ENCODE measurements at regions not wholly inside any gene's neighbourhood (a gene's known extent, or its start where the extent isn't known, plus 50 kb on each side); places are given as distances from the start of the nearest gene placed in this dataset.

- Histone ChIP-seq H4K20me1 (ENCODE audit: insufficient read depth, low read length) (no peaks in the 10 kb centered on the region), H3K9ac (ENCODE audit: insufficient read depth, low read depth, low read length) (no peak overlapping the region), H3K27me3 (ENCODE audit: control insufficient read depth in 1 of 2, insufficient read depth in 2 of 2, low read length in 2 of 2) (peaks cover 1 to 33% of the 10 kb centered on the region in 2 experiments; a peak in 3 of 5 replicates), H3K4me1 (ENCODE audit: insufficient read depth, low read length) (no peaks in the 10 kb centered on the region), H3K27ac (ENCODE audit: extremely low read length, insufficient read depth, low read length) (no peak overlapping the region), H3K4me2 (ENCODE audit: low read depth, low read length) (no peak overlapping the region), H3K9me3 (ENCODE audit: low read length) (peaks cover 8% of the 10 kb centered on the region; the same call in 1 of the 2 replicates), H3K4me3 (replicated peaks in 1 of 3; ENCODE audit: insufficient read depth in 1 of 3, low read depth in 2 of 3, low read length in 3 of 3) (no peak overlapping the region), H3K79me2 (ENCODE audit: insufficient read depth, low read length) (no peaks in the 10 kb centered on the region), H2AFZ (ENCODE audit: low read length) (no peak overlapping the region), H3K36me3 (replicated peaks in 1 of 2; ENCODE audit: control insufficient read depth in 1 of 2, insufficient read depth in 2 of 2, low read length in 2 of 2) (no peaks in the 10 kb centered on the region)
- ChIA-PET POLR2A (no interaction called here), CTCF (ENCODE audit: low intra/inter-chr PET ratio, low total read pairs) (no interaction called here)
- no peak for TF ChIP-seq PHF20 (CRISPR knock-in tag; IDR thresholded peaks at IDR 0.05)
- no peak for TF ChIP-seq ARID5B (CRISPR knock-in tag; IDR thresholded peaks at IDR 0.05)
- TF ChIP-seq XBP1 (CRISPR knock-in tag; IDR thresholded peaks at IDR 0.05), result no peak
- TF ChIP-seq HNRNPL (IDR thresholded peaks at IDR 0.05; ENCODE audit: low read depth, low read length), result no peak
- TF ChIP-seq CEBPZ (IDR thresholded peaks at IDR 0.05; ENCODE audit: low read length), result no peak
- TF ChIP-seq ZNF432 (CRISPR knock-in tag; IDR thresholded peaks at IDR 0.05; ENCODE audit: borderline replicate concordance), result no peak
- TF ChIP-seq THRA (CRISPR knock-in tag; IDR thresholded peaks at IDR 0.05; ENCODE audit: borderline replicate concordance), result no peak
- FAIRE-seq (no peak), DNase-seq (ENCODE audit: low spot score) (no peak), ATAC-seq (no peak)
- WGBS (ENCODE audit: low lambda C conversion rate), result 23% methylated on average over 10 of the region's 15 CpGs
- BruUV-seq (replicated peaks), result no TSS peak
- in situ Hi-C loops (cut with HindIII; ENCODE audit: extremely low pct_ligation_motif_present, low pct_unique_long_range_greater_than_20kb), result no loop called here
- intact Hi-C loops (cut with micrococcal nuclease; ENCODE audit: unreplicated experiment), result no loop called here
Measured at GRCh38 chr2:129737660-129738527, 241.6 kb upstream of the RAB6C start.
